Heart left ventricle (tissue), 13 donors: ENCODE measurements at regions not wholly inside any gene's neighbourhood (a gene's known extent, or its start where the extent isn't known, plus 50 kb on each side); places are given as distances from the start of the nearest gene placed in this dataset.
"Not testable (repeated sequence)": the region's sequence is repeated elsewhere in the genome, so short reads cannot be mapped to it uniquely, and the experiment has no call there.

Experiments
- POLR2A ChIP-seq, 2 donors: fragments of 450-650 bp; IDR thresholded peaks; one replicate each; pipeline ENCODE4 v1.6.1; 2017; ENCODE audit warnings: antibody characterized with exemption in 2 of 2, mild to moderate bottlenecking in 2 of 2, moderate library complexity in 2 of 2
- TF ChIP-seq, protein P1 (sequence below), 12 donors: fragments of 200-600 bp; sonication (generic) in 4 of 12; IDR thresholded peaks; one replicate each; pipeline versions ENCODE4 v1.5.0 to v1.8.0; 2018 to 2022; ENCODE audit warnings: antibody characterized with exemption in 12 of 12, mild to moderate bottlenecking in 5 of 12
- donor health status: ischemic (EF 13 %, LVEDD 7.1; RV severe dilation, severe dysfunction).
- donor health status: DM: no; HTN: yes; CAD: no.
- donor health status: DM: no; HTN: no; CAD: no.
- donor health status: ischemic (EF 25% LVEDD 6.9; RV normal size, moderate dysfunction).
- donor health status: ischemic (EF 25% LVEDD 5.7; RV mildly dilated, moderate dysfunction).
- donor health status: ischemic (EF 35%, LVEDD 5.7; RV mildly dilated, moderate dysfunction).
- donor health status: nonischemic (EF 11% LVEDD 7.7; RV severe dilation, severe dysfunction).
- donor health status: DM: yes; HTN: yes; CAD: no.
- donor health status: PGD.
- donor health status: ischemic (EF 29% LVEDD 5.4; RV normal size, mild dysfunction).
- donor health status: nonischemic (EF 23%, LVEDD 6.1; RV moderate dilation, normal function).

DNA sequence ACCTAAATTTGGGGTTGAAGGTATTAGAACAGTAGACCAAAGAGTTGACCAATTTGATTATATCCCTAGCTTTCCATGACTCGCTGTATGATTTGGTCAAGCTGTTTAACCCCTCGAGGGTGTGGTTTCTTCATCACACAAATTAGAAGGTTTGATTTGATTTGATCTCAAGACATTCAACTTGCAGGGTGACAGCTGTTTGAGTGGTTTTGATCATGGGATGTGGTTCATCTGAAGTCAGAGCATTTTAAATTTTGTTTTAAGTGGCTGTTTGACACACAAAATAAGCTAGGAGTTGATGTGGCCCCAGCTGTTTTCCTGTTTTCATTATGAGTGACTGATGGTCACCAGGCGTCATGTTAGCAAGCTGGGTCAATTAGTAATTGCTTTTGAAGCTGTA lies 52.7 kb upstream of the FABP2 start:
- TF ChIP-seq POLR2A (IDR thresholded peaks at IDR 0.05) = not testable (repeated sequence)
- TF ChIP-seq, protein P1, sequence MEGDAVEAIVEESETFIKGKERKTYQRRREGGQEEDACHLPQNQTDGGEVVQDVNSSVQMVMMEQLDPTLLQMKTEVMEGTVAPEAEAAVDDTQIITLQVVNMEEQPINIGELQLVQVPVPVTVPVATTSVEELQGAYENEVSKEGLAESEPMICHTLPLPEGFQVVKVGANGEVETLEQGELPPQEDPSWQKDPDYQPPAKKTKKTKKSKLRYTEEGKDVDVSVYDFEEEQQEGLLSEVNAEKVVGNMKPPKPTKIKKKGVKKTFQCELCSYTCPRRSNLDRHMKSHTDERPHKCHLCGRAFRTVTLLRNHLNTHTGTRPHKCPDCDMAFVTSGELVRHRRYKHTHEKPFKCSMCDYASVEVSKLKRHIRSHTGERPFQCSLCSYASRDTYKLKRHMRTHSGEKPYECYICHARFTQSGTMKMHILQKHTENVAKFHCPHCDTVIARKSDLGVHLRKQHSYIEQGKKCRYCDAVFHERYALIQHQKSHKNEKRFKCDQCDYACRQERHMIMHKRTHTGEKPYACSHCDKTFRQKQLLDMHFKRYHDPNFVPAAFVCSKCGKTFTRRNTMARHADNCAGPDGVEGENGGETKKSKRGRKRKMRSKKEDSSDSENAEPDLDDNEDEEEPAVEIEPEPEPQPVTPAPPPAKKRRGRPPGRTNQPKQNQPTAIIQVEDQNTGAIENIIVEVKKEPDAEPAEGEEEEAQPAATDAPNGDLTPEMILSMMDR (IDR thresholded peaks at IDR 0.05) = not testable (repeated sequence)
